HG03064 (cell line): ENCODE measurements at regions not wholly inside any gene's neighbourhood (a gene's known extent, or its start where the extent isn't known, plus 50 kb on each side); places are given as distances from the start of the nearest gene placed in this dataset.
"Not testable (repeated sequence)": the region's sequence is repeated elsewhere in the genome, so short reads cannot be mapped to it uniquely, and the experiment has no call there.

Experiments
- ATAC-seq: cut with Tn5 transposase; IDR thresholded peaks from one replicate; pipeline ENCODE4 v1.9.1; 2021; ENCODE audit warnings: low read depth; ENCODE audit not compliant: unreplicated experiment

- no peak for ATAC-seq
These were observed 241.6 kb downstream of the CALCRL start for GRCh38 chr2:187206471-187206870.

- ATAC-seq, result no peak
These were observed 242.0 kb downstream of the CALCRL start for GRCh38 chr2:187206071-187206470.

GRCh38 chr2:187198136-187198535 lies 249.9 kb downstream of the CALCRL start:
- no peak for ATAC-seq

GRCh38 chr2:187194049-187194448 lies 254.0 kb downstream of the CALCRL start:
- no peak for ATAC-seq

- no peak for ATAC-seq
These were observed 259.0 kb downstream of the CALCRL start for GRCh38 chr2:187188783-187189631.

- no peak for ATAC-seq
These were observed 260.5 kb downstream of the CALCRL start for GRCh38 chr2:187187519-187187918.

GRCh38 chr2:187180529-187180928 lies 267.5 kb downstream of the CALCRL start:
- ATAC-seq, result no peak

- not testable (repeated sequence) for ATAC-seq
These were observed 269.2 kb downstream of the CALCRL start for GRCh38 chr2:187178876-187179275.

- no peak for ATAC-seq
These were observed 270.8 kb downstream of the CALCRL start for GRCh38 chr2:187177253-187177652.

GRCh38 chr2:187174582-187174981 lies 273.5 kb downstream of the CALCRL start:
- ATAC-seq, result no peak

GRCh38 chr2:187171318-187171717 lies 276.7 kb downstream of the CALCRL start:
- ATAC-seq, result peak; percentile 41

- no peak for ATAC-seq
These were observed 278.2 kb downstream of the CALCRL start for GRCh38 chr2:187169864-187170263.

- ATAC-seq, result peak; percentile 71
These were observed 279.0 kb downstream of the CALCRL start for GRCh38 chr2:187168720-187169713.

- ATAC-seq, result no peak
These were observed 280.6 kb downstream of the CALCRL start for GRCh38 chr2:187167491-187167890.

GRCh38 chr2:187165936-187166610 lies 282.0 kb downstream of the CALCRL start:
- no peak for ATAC-seq

GRCh38 chr2:187158452-187158851 lies 289.6 kb downstream of the CALCRL start:
- ATAC-seq, result no peak

- no peak for ATAC-seq
These were observed 291.0 kb downstream of the CALCRL start for GRCh38 chr2:187157046-187157445.

GRCh38 chr2:187155476-187155875 lies 292.6 kb downstream of the CALCRL start:
- ATAC-seq, result no peak

- ATAC-seq, result no peak
These were observed 297.4 kb downstream of the CALCRL start for GRCh38 chr2:187150670-187151069.

- no peak for ATAC-seq
These were observed 299.2 kb upstream of the ZSWIM2 start for GRCh38 chr2:187148059-187148714.
